GM18508 (cell line): ENCODE measurements at regions not wholly inside any gene's neighbourhood (a gene's known extent, or its start where the extent isn't known, plus 50 kb on each side); places are given as distances from the start of the nearest gene placed in this dataset.
"Not testable (repeated sequence)": the region's sequence is repeated elsewhere in the genome, so short reads cannot be mapped to it uniquely, and the experiment has no call there.

Experiments
- ATAC-seq: cut with Tn5 transposase; IDR thresholded peaks from one replicate; pipeline ENCODE4 v1.9.1; 2021; ENCODE audit warnings: moderate number of reproducible peaks; ENCODE audit not compliant: insufficient read depth, unreplicated experiment

DNA sequence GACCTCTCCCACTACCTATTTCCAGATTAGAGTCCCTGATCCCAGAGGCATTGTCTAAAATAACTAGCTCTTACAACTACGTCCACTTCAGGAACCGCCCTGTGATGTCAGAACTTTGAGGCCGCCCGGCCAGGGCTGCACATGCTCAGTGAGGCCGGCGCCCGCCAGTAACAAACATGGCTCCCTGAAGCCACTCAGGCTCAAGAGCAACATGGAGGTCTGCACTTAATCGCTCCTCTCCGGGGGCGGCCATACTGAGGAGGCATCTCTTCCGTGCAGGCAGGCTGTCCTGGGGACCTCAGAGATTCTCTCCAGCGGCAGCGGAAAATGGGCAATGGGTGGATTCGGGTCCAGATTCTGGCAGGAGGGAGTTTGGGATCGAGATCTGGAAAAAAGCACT lies 385.1 kb downstream of the SPATA31A6 start:
- ATAC-seq = not testable (repeated sequence)

DNA sequence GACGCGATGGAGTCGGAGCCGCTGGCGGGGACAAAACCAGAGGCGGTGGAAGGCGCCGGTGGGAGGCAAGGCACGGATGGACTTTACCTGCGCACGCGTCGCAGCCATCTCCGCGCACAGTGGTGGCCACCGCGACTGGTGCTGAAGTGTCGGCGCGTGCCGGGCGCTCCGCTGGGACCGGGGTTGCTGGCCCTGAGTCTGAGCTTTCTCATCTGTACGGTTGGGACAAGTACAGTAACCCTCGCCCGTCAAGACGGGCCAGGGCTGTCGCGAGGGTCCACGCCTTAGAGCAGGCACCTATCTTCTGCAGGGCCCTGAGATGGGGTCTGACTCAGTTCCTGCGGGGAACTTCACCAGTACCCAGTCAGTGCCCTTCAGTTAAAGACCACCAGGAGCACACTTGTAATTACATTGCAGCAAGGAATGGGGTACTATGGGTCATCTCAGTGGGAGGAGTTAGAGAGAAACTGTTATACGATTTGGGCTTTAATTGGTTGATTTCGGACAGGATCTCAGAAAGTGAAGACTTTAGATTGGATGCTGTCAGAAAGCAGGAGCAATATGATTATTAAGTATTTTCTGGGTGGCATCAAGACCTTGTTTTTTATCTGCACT lies 385.6 kb downstream of the SPATA31A6 start:
- not testable (repeated sequence) for ATAC-seq

GRCh38 chr9:42577851-42578250 lies 394.4 kb downstream of the SPATA31A6 start:
- ATAC-seq = not testable (repeated sequence)
